ENCODE measurements at regions not wholly inside any gene's neighbourhood (a gene's known extent, or its start where the extent isn't known, plus 50 kb on each side); places are given as distances from the start of the nearest gene placed in this dataset.

DNA sequence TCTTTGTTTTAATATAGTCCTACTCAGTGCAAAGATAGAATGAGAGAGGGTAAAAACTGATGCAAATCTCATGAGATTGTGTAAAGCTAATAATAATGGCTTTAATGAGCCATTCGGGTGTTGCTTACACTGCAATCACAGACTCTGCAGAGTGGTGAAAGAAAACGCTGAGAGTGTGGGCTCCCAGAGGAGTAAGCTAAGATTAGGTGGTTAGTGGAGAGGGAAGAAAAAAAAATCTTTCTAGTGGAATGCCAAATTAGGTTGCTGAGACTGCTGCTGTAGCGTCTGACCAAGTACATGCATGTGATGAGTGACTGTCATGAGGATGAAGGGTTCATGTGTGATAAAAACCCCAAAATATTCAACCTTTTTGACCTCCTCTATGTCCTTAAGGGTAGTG lies 645.9 kb upstream of the ADGRL4 start:
- H3K27me3 ChIP-seq (ENCODE audit: control insufficient read depth in 1 of 2, insufficient read depth in 2 of 2, low read length in 2 of 2), result no peaks in the 10 kb centered on the region
- ChIA-PET CTCF (no interaction called here), POLR2A (no interaction called here)
- H3K4me1 ChIP-seq (ENCODE audit: insufficient read depth, low read length), result no peaks in the 10 kb centered on the region
- intact Hi-C loops (cut with DNase I, micrococcal nuclease), result no loop called here
- peaks cover 0 to 4% of the 10 kb centered on the region in 2 experiments for H3K9me3 ChIP-seq (ENCODE audit: control insufficient read depth in 1 of 2, insufficient read depth in 1 of 2, low read length in 2 of 2)
- H3K27ac Mint-ChIP-seq, result no peak overlapping the region
- no peak overlapping the region for H3K4me3 ChIP-seq (ENCODE audit: low read length)
- no peak for DNase-seq
- no peaks in the 10 kb centered on the region for H3K36me3 Mint-ChIP-seq (ENCODE audit: low read depth)
- no peak for ATAC-seq (ENCODE audit: poor library complexity)
- no peaks in the 10 kb centered on the region for H3K36me3 ChIP-seq (ENCODE audit: insufficient read depth, low read length)
- no peaks in the 10 kb centered on the region for H3K4me1 Mint-ChIP-seq (ENCODE audit: low read depth)
- H3K4me3 Mint-ChIP-seq, result no peak overlapping the region
- no peaks in the 10 kb centered on the region for H3K9me3 Mint-ChIP-seq
- no peaks in the 10 kb centered on the region for H3K27me3 Mint-ChIP-seq
- TF ChIP-seq, protein P1, sequence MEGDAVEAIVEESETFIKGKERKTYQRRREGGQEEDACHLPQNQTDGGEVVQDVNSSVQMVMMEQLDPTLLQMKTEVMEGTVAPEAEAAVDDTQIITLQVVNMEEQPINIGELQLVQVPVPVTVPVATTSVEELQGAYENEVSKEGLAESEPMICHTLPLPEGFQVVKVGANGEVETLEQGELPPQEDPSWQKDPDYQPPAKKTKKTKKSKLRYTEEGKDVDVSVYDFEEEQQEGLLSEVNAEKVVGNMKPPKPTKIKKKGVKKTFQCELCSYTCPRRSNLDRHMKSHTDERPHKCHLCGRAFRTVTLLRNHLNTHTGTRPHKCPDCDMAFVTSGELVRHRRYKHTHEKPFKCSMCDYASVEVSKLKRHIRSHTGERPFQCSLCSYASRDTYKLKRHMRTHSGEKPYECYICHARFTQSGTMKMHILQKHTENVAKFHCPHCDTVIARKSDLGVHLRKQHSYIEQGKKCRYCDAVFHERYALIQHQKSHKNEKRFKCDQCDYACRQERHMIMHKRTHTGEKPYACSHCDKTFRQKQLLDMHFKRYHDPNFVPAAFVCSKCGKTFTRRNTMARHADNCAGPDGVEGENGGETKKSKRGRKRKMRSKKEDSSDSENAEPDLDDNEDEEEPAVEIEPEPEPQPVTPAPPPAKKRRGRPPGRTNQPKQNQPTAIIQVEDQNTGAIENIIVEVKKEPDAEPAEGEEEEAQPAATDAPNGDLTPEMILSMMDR (IDR thresholded peaks at IDR 0.05), result no peak
- no peak overlapping the region for H3K27ac ChIP-seq (ENCODE audit: low read depth in 1 of 2, low read length in 2 of 2)

DNA sequence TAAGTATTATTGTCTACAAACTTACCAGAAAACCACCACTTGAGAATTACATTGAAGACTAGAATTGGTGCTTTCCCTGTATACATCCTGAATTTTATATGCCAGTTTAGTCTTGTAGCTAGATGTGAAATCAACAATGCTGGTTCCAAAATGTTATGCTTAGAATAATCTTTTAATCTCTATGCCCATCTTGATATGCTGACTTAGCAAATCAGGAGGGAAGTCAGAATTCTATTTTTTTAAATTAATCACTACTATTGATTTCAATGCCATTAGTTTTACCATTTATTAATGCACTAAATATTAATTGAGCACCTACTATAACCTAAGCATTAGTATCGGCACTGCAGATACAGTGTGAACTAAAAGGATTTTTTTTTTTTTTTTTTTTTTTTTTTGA lies 641.6 kb upstream of the ADGRL4 start:
- Mint-ChIP-seq H3K27ac (no peak overlapping the region), H3K4me1 (ENCODE audit: low read depth) (no peaks in the 10 kb centered on the region), H3K4me3 (no peak overlapping the region), H3K36me3 (ENCODE audit: low read depth) (no peaks in the 10 kb centered on the region), H3K27me3 (no peaks in the 10 kb centered on the region), H3K9me3 (peaks cover 10% of the 10 kb centered on the region)
- Histone ChIP-seq H3K9me3 (ENCODE audit: control insufficient read depth in 1 of 2, insufficient read depth in 1 of 2, low read length in 2 of 2) (peaks cover 0 to 4% of the 10 kb centered on the region in 2 experiments), H3K27me3 (ENCODE audit: control insufficient read depth in 1 of 2, insufficient read depth in 2 of 2, low read length in 2 of 2) (no peaks in the 10 kb centered on the region), H3K27ac (ENCODE audit: low read depth in 1 of 2, low read length in 2 of 2) (no peak overlapping the region), H3K4me1 (ENCODE audit: insufficient read depth, low read length) (no peaks in the 10 kb centered on the region), H3K36me3 (ENCODE audit: insufficient read depth, low read length) (no peaks in the 10 kb centered on the region), H3K4me3 (ENCODE audit: low read length) (no peak overlapping the region)
- TF ChIP-seq, protein P1 (IDR thresholded peaks at IDR 0.05), result no peak
- ChIA-PET CTCF (no interaction called here), POLR2A (no interaction called here)
- intact Hi-C loops (cut with DNase I, micrococcal nuclease), result no loop called here
- DNase-seq (no peak), ATAC-seq (ENCODE audit: poor library complexity) (no peak)

DNA sequence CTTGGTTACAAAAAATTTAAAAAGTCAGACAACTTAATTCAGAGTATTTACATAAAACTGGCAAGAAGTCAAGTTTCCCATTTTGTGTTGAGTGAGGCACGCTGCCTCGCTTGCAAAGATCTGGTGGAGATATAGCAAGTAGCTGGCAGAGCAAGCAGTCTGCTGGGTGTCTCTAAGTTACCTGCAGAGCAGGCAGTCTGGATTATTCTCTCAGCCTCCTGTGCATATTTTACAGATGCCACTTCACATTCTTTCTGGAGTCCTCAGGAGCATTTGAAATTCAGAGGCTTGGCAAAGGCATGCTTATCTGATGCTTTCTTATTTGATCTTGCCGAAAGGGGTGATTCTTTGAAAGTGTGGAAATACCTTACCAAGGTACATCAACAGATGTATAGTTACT lies 640.4 kb upstream of the ADGRL4 start:
- TF ChIP-seq, protein P1 (IDR thresholded peaks at IDR 0.05), result no peak
- no peaks in the 10 kb centered on the region for H3K27me3 ChIP-seq (ENCODE audit: control insufficient read depth in 1 of 2, insufficient read depth in 2 of 2, low read length in 2 of 2)
- no peaks in the 10 kb centered on the region for H3K36me3 ChIP-seq (ENCODE audit: insufficient read depth, low read length)
- Mint-ChIP-seq H3K4me3 (no peak overlapping the region), H3K27ac (no peak overlapping the region), H3K4me1 (ENCODE audit: low read depth) (no peaks in the 10 kb centered on the region), H3K9me3 (peaks cover 13% of the 10 kb centered on the region), H3K36me3 (ENCODE audit: low read depth) (no peaks in the 10 kb centered on the region), H3K27me3 (no peaks in the 10 kb centered on the region)
- H3K4me1 ChIP-seq (ENCODE audit: insufficient read depth, low read length), result no peaks in the 10 kb centered on the region
- H3K9me3 ChIP-seq (ENCODE audit: control insufficient read depth in 1 of 2, insufficient read depth in 1 of 2, low read length in 2 of 2), result peaks cover 0 to 4% of the 10 kb centered on the region in 2 experiments
- ChIA-PET CTCF (no interaction called here), POLR2A (no interaction called here)
- intact Hi-C loops (cut with DNase I, micrococcal nuclease), result no loop called here
- ATAC-seq (ENCODE audit: poor library complexity) (no peak), DNase-seq (no peak)
- H3K27ac ChIP-seq (ENCODE audit: low read depth in 1 of 2, low read length in 2 of 2), result no peak overlapping the region
- no peak overlapping the region for H3K4me3 ChIP-seq (ENCODE audit: low read length)
